ENCODE measurements at regions not wholly inside any gene's neighbourhood (a gene's known extent, or its start where the extent isn't known, plus 50 kb on each side); places are given as distances from the start of the nearest gene placed in this dataset.
A peak's percentile ranks its signal among the peaks of the same experiment; 100 is the strongest.

DNA sequence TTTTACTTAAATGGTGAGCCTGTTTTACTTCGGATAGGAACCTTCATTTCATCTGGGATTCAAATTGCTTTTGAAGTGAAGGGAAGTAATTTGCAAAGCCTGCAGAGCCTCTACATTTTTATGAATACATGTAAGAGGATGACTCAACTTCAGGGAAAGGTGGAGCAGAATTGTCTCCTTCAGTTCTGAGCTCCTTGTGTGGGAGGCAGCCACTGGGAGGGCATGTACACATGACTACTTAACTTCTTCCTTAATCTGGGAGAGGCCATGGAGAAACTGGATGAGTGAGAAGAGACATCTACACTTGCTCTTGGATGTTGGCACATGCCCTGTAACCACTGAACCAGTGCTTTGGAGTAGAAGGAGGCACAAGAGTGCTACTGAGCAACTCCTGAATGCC, 145.1 kb upstream of the NRSN1 start:
- Histone ChIP-seq H3K23ac (ENCODE audit: insufficient read length, low read depth, low read length) (no peak overlapping the region), H3K23me2 (ENCODE audit: insufficient read length, low read depth, low read length, poor library complexity, severe bottlenecking) (no peaks in the 10 kb centered on the region), H3K4me2 (ENCODE audit: insufficient read depth, insufficient read length, low read length) (no peak overlapping the region)

More for the DNA sequence above, 145.1 kb upstream of the NRSN1 start:
- no peak overlapping the region for H3K56ac ChIP-seq (ENCODE audit: insufficient read length, low read depth, low read length)
- Mint-ChIP-seq H3K4me1 (peaks cover 4 to 6% of the 10 kb centered on the region in 2 experiments; a peak in 2 of 4 replicates), H3K36me3 (ENCODE audit: insufficient read depth in 1 of 3, low read depth in 3 of 3) (no peaks in the 10 kb centered on the region), H3K4me3 (no peak overlapping the region), H3K27me3 (ENCODE audit: low read depth) (no peaks in the 10 kb centered on the region), H3K9me3 (no peaks in the 10 kb centered on the region), H3K27ac (peak overlapping the region in 1 of 3 experiments; percentile 71; a peak in 1 of 7 replicates)
- H2BK12ac ChIP-seq (ENCODE audit: insufficient read length, low read depth, low read length), result no peak overlapping the region
- no peak overlapping the region for H4K5ac ChIP-seq (ENCODE audit: insufficient read length, low read depth, low read length)
- H4K20me1 ChIP-seq (ENCODE audit: control insufficient read depth, insufficient read depth, insufficient read length), result no peaks in the 10 kb centered on the region
- H3T11ph ChIP-seq (ENCODE audit: low read length), result no peak overlapping the region
- H2BK15ac ChIP-seq (ENCODE audit: low read depth, low read length), result no peak overlapping the region
- no peaks in the 10 kb centered on the region for H3K27me3 ChIP-seq (ENCODE audit: insufficient read depth, low read length)
- no peak overlapping the region for H3K14ac ChIP-seq (ENCODE audit: insufficient read depth, low read length)
- H4K8ac ChIP-seq (replicated peaks; ENCODE audit: insufficient read length, low read depth, low read length), result no peak overlapping the region
- H3K4ac ChIP-seq (ENCODE audit: low read depth, low read length), result no peak overlapping the region
- H3K79me2 ChIP-seq (ENCODE audit: insufficient read depth, low read length), result no peaks in the 10 kb centered on the region
- WGBS (ENCODE audit: extremely low coverage, insufficient read length, low lambda C conversion rate), result no CpG with 5 or more reads among the region's 1 CpG
- no peaks in the 10 kb centered on the region for H3K4me1 ChIP-seq (ENCODE audit: insufficient read depth, low read length)
- DNase-seq, result no peak
- no peak overlapping the region for H2BK20ac ChIP-seq (ENCODE audit: low read depth, low read length, poor library complexity, severe bottlenecking)
- H3K18ac ChIP-seq (ENCODE audit: insufficient read length, low read depth, low read length), result no peak overlapping the region
- H3K9ac ChIP-seq (ENCODE audit: extremely low read depth, insufficient read length, low read length), result no peak overlapping the region
- no peak overlapping the region for H2BK5ac ChIP-seq (ENCODE audit: insufficient read length, low read length)
- H2AFZ ChIP-seq (ENCODE audit: low read length), result no peak overlapping the region
- no peak for TF ChIP-seq CTCF (conservative IDR thresholded peaks at IDR 0.05)
- no peak overlapping the region for H4K91ac ChIP-seq (ENCODE audit: insufficient read length, low read depth, low read length)
- H3K9me3 ChIP-seq (ENCODE audit: control insufficient read depth, low read depth, low read length), result no peaks in the 10 kb centered on the region
- no peak overlapping the region for H3K27ac ChIP-seq (ENCODE audit: insufficient read length, low read depth, low read length)
- H3K79me1 ChIP-seq (ENCODE audit: insufficient read depth, low read depth, low read length, poor library complexity, severe bottlenecking), result no peaks in the 10 kb centered on the region
- H2AK5ac ChIP-seq (ENCODE audit: insufficient read length, low read length), result no peak overlapping the region
- no peak overlapping the region for H2BK120ac ChIP-seq (ENCODE audit: low read depth, low read length, poor library complexity, severe bottlenecking)
